ENCODE measurements at regions not wholly inside any gene's neighbourhood (a gene's known extent, or its start where the extent isn't known, plus 50 kb on each side); places are given as distances from the start of the nearest gene placed in this dataset.
"Not testable (repeated sequence)": the region's sequence is repeated elsewhere in the genome, so short reads cannot be mapped to it uniquely, and the experiment has no call there.

DNA sequence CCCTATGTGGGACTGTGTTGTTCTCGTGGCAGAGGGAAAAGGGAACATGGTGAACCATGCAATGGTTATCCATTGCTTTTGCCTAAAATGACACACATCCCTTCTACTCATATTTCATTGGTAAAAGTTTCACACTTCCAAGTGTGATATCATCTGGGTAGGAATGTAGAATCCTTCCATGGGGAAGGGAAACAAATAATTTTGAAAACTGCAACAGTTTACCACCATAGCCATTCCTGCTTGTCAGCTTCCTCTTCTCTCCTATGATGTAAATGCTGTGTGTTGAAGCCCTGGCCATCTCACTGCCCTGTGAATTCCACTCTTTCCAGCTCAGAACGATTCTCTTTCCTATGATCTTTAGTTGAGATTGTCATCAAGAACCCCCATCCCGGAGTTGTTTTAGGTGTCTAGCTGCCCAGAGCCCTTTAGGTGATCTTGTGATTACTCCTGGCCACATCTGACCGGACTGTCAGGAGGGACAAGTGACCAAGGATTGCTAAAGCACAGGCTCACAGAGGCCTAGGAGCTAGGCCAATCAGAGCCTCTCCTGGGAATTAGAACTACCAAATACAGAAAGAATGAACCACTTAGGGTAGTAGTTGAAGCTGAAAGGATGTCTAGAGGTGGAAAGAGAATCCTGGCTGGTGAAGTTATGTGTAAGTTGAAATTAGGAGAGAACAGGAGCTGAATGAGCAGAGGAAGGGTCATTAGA lies 84.6 kb downstream of the VCPKMT start:
- peaks cover 2 to 7% of the 10 kb centered on the region in 2 donors for H3K9me3 Mint-ChIP-seq
- DNase-seq: no peak
- peaks cover 26 to 38% of the 10 kb centered on the region in 2 donors for H3K36me3 Mint-ChIP-seq (ENCODE audit: insufficient read depth in 2 of 2)
- H3K4me3 Mint-ChIP-seq: no peak overlapping the region
- H3K27ac Mint-ChIP-seq: peak overlapping the region; percentile 2
- H3K4me1 Mint-ChIP-seq (ENCODE audit: low read depth): peaks cover 39% of the 10 kb centered on the region
- no peak for ATAC-seq (replicated peaks in 1 of 2)
- H3K27me3 Mint-ChIP-seq (ENCODE audit: low read depth): no peaks in the 10 kb centered on the region

DNA sequence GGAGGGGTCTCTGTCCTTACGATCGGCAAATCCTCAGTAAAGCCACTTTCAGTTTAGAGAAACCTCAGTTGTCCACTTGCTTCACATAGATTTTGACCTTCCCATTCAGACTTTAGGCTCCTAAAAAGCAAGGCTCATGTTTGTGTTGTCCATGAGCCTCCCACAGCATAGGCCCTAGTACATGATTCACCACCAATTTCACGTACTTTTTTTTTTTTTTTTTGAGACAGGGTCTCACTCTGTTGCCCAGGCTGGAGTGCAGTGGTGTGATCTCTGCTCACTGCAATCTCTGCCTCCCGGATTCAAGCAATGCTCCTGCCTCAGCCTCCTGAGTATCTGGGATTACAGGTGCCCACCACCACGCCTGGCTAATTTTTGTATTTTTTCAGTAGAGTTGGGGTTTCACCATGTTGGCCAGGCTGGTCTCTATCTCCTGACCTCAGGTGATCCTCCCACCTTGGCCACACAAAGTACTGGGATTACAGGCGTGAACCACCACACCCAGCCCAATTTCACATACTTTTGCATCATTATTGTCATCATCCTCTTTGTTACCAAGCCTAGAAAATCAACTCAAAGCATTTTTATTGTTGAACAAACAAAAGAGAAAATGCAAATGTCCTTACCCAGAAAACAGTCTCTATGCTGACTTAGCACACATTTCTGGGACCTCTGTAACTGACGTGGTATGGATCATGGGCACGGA lies 83.8 kb downstream of the VCPKMT start:
- not testable (repeated sequence) for H3K4me3 Mint-ChIP-seq; H3K9me3 Mint-ChIP-seq; H3K27me3 Mint-ChIP-seq (ENCODE audit: low read depth)
- peaks cover 45% of the 10 kb centered on the region for H3K4me1 Mint-ChIP-seq (ENCODE audit: low read depth)
- DNase-seq (peak; percentile 22 to 27), ATAC-seq (replicated peaks in 1 of 2) (peak; percentile 63)
- H3K27ac Mint-ChIP-seq: peak overlapping the region; percentile 40
- H3K36me3 Mint-ChIP-seq (ENCODE audit: insufficient read depth in 2 of 2): peaks cover 25 to 35% of the 10 kb centered on the region in 2 donors

DNA sequence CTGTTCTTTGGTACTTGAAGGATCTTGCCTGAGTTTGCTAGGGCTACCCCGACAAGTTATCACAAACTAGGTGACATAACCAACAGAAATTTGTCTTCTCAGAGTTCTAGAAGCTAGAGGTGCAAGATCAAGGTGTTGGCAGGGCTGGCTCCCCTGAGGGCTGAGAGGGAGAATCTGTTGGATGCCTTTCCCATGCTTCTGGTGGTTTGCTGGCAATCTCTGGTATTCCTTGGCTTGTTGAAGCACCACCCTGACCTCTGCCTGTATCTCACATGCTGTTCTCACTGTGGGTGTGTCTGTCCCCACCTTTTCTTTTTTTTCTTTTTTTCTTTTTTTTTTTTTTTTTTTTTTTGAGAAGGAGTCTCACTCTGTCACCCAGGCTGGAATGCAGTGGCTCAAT lies 81.2 kb downstream of the VCPKMT start:
- DNase-seq (no peak), ATAC-seq (replicated peaks in 1 of 2) (no peak)
- Mint-ChIP-seq H3K9me3 (peaks cover 4% of the 10 kb centered on the region in 2 donors), H3K27ac (no peak overlapping the region), H3K4me1 (ENCODE audit: low read depth) (peaks cover 70% of the 10 kb centered on the region), H3K4me3 (no peak overlapping the region), H3K36me3 (ENCODE audit: insufficient read depth in 2 of 2) (peaks cover 21 to 39% of the 10 kb centered on the region in 2 donors), H3K27me3 (ENCODE audit: low read depth) (no peaks in the 10 kb centered on the region)

DNA sequence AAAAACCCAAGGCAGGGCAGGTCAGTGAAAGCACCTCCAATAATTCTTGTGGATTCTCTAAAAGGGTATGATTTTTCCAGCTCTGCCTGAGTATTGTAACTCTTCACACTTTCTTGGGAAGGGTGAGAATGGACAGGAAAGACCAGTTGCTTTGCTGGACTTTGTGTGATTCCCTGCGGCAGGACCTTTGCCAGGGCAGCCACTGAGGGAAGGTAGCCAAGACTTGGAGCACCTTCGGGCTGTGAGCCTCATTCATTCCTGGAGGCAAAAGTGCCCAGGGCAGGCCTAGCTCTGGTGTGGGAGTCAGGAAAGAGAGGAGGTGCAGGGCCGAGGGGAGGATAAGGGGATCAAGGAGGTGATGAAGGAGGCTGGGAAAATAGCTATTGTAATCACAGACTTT lies 80.2 kb downstream of the VCPKMT start:
- Mint-ChIP-seq H3K27me3 (ENCODE audit: low read depth) (no peaks in the 10 kb centered on the region), H3K4me3 (no peak overlapping the region)

DNA sequence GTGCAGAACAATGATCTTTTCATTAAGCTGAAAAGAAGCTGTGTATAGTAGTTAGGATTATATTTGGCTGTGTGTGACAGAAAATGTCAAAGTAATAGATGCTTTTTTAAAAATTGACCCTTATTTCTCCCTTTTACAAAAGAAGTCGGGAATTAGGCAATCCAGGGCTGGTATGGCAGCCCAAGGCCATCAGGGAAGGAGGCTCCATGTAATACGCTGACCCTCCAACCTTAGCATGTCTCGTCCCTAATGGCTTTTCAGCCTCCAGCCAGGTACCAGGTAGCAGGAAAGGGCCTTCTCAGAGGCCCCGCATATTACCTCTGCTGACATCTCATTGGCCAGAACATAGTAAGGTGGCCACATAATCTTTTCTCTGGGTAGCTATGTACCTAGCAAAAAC lies 79.7 kb downstream of the VCPKMT start:
- peaks cover 0 to 2% of the 10 kb centered on the region in 2 donors for H3K9me3 Mint-ChIP-seq
- DNase-seq: no peak
- no peak overlapping the region for H3K4me3 Mint-ChIP-seq
- no peak for ATAC-seq (replicated peaks in 1 of 2)
- peaks cover 71% of the 10 kb centered on the region for H3K4me1 Mint-ChIP-seq (ENCODE audit: low read depth)
- peak overlapping the region; percentile 4 for H3K27ac Mint-ChIP-seq
- H3K36me3 Mint-ChIP-seq (ENCODE audit: insufficient read depth in 2 of 2): peaks cover 15 to 29% of the 10 kb centered on the region in 2 donors
- no peaks in the 10 kb centered on the region for H3K27me3 Mint-ChIP-seq (ENCODE audit: low read depth)

More for the DNA sequence above, 80.2 kb downstream of the VCPKMT start:
- DNase-seq: no peak
- H3K9me3 Mint-ChIP-seq: peaks cover 1 to 3% of the 10 kb centered on the region in 2 donors
- no peak for ATAC-seq (replicated peaks in 1 of 2)
- peak overlapping the region; percentile 4 for H3K27ac Mint-ChIP-seq
- H3K4me1 Mint-ChIP-seq (ENCODE audit: low read depth): peaks cover 71% of the 10 kb centered on the region
- peaks cover 16 to 33% of the 10 kb centered on the region in 2 donors for H3K36me3 Mint-ChIP-seq (ENCODE audit: insufficient read depth in 2 of 2)

DNA sequence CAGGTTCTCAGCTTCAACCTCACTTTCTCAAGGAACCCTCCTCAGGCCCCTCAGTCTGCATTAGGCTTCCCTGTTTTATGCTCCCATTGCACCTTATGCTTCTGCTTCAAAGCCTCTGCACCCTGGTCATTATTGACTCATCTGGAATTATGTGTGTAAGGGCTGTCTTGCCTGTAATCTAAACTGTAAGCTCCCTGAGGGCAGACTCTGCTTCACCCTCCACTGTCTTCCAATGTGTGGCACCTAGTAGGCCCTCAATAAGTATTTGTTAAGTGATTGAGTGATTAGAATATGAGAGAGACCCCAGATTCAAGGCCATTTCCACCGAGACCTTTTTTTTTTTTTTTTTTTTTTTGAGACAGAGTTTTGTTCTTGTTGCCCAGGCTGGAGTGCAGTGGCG lies 79.1 kb downstream of the VCPKMT start:
- peaks cover 71% of the 10 kb centered on the region for H3K4me1 Mint-ChIP-seq (ENCODE audit: low read depth)

DNA sequence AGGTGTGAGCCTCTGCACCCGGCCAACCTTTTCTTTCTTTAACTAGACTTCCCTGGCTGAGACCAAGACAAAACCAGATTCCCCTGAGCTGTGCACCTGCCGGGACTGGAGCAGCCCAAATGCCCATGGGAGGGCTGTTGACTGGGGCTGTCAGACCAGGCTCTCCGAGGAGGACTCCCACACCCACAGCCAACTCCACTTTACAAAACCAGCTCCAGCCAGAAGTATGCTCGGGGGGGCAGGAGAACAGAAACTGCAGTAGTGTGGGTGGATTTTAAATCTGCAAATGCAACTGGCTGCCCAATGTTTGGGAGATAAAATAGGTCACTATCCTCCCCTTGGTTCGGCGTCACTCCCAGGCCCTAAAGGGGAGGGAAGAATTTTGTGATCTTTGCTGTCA lies 78.5 kb downstream of the VCPKMT start:
- Mint-ChIP-seq H3K27me3 (ENCODE audit: low read depth) (no peaks in the 10 kb centered on the region), H3K27ac (peak overlapping the region; percentile 25), H3K4me1 (ENCODE audit: low read depth) (peaks cover 66% of the 10 kb centered on the region), H3K4me3 (peak overlapping the region; percentile 60 to 87), H3K36me3 (ENCODE audit: insufficient read depth in 2 of 2) (peaks cover 10 to 24% of the 10 kb centered on the region in 2 donors), H3K9me3 (peaks cover 0 to 2% of the 10 kb centered on the region in 2 donors)
- DNase-seq: no peak
- no peak for ATAC-seq (replicated peaks in 1 of 2)

More for the DNA sequence above, 79.1 kb downstream of the VCPKMT start:
- Mint-ChIP-seq H3K9me3 (peaks cover 0 to 2% of the 10 kb centered on the region in 2 donors), H3K36me3 (ENCODE audit: insufficient read depth in 2 of 2) (peaks cover 10 to 24% of the 10 kb centered on the region in 2 donors), H3K27ac (peak overlapping the region; percentile 71), H3K4me3 (peak overlapping the region in 1 of 2 donors; percentile 52), H3K27me3 (ENCODE audit: low read depth) (no peaks in the 10 kb centered on the region)
- ATAC-seq (replicated peaks in 1 of 2): no peak
- no peak for DNase-seq

DNA sequence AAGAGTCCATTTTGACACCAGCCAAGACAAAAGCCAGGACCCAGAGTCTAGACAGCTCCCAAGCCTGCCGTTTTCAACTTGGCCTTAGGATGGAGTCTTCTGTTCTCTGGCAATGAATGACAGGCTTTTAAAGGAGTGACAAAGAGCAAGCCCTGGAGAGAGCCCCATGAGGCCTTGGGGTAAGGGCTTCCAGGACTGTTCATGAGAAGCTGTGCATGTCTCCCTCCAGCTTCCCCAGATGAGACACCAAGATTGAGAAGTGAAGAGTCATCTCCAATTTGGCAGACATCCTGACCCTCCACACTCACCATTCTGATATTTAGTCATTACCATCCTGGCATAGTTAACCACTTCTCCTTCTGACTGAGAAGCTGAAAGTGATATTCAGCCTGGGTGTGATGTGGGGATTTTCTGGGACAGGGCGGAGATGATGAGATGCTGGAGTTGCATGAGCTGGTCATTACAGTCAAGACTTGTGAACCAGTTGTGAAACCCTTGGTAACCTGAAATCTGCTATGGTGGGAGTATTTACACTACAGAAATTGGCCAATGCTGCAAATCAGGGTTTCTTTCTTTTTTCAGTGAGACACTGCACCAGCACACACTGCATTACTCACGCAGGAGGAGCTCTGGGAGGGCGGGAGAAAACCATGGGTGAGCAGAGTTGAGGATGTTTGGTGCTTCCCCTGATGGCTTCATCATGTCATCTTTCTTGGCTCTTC lies 77.8 kb downstream of the VCPKMT start:
- ATAC-seq (replicated peaks in 1 of 2): peak; percentile 85
- no peaks in the 10 kb centered on the region for H3K27me3 Mint-ChIP-seq (ENCODE audit: low read depth)
- peaks cover 10 to 24% of the 10 kb centered on the region in 2 donors for H3K36me3 Mint-ChIP-seq (ENCODE audit: insufficient read depth in 2 of 2)
- H3K4me3 Mint-ChIP-seq: peak overlapping the region; percentile 86 to 87
- peaks cover 63% of the 10 kb centered on the region for H3K4me1 Mint-ChIP-seq (ENCODE audit: low read depth)
- peak overlapping the region; percentile 96 for H3K27ac Mint-ChIP-seq
- H3K9me3 Mint-ChIP-seq: peaks cover 0 to 2% of the 10 kb centered on the region in 2 donors
- DNase-seq: peak; percentile 80 to 87

DNA sequence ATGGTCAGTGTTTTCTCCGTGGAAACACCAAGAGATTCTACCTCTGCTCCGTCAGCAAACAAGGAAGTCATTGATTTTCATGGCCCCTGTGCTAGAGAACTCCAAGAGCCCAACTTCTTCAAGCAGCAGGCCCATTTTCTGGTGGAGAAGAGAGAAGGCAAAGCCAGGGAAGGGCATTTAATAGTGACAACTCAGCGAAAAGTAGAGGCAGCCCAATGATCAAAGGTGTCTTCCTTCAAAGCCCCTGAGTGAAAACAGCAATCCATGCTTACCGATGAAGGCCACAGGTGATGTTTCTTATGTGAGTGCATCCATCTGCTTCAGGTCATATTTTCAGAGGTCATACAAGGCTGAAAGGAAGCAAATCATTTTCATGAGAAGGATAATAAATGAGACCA lies 77.3 kb downstream of the VCPKMT start:
- Mint-ChIP-seq H3K27me3 (ENCODE audit: low read depth) (no peaks in the 10 kb centered on the region), H3K9me3 (peaks cover 0 to 2% of the 10 kb centered on the region in 2 donors), H3K4me3 (peak overlapping the region; percentile 86 to 87), H3K36me3 (ENCODE audit: insufficient read depth in 2 of 2) (peaks cover 10 to 21% of the 10 kb centered on the region in 2 donors), H3K4me1 (ENCODE audit: low read depth) (peaks cover 63% of the 10 kb centered on the region), H3K27ac (peak overlapping the region; percentile 96)
- peak in 1 of 2 donors; percentile 12 for DNase-seq
- no peak for ATAC-seq (replicated peaks in 1 of 2)

DNA sequence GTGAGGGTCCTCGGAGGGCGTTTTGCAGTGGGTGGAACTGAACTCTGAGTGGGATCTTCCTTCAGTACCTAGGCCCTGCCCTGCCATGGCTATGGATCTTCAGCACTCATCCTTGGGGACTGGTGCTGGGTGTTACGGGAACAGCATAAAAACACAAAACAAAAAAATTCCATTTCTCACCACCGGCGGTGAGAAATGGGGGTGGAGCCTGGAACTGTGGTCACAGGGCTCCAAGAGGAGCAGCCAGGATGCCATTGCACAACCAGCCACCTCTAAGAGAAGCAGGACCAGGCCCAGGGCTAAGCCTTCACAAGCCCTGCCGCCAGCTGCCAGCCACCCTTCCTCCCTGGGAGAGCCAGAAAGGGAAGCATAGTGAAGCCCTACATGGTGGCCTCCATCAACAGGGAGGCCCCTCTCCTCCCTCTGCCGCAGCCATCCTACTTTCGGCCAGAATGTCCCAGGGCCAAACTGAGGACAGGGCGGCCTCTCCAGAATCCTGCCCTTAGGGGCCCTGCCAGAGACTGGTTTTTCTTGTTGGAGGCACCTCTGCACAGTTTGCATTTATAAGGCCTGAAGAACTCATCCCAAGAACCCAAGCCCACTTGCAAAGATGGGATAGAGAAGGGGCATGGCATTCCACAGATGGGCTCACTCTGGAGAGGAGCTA lies 76.5 kb downstream of the VCPKMT start:
- DNase-seq (peak in 1 of 2 donors; percentile 25), ATAC-seq (replicated peaks in 1 of 2) (no peak)
- no peaks in the 10 kb centered on the region for H3K27me3 Mint-ChIP-seq (ENCODE audit: low read depth)
- peak overlapping the region; percentile 86 to 87 for H3K4me3 Mint-ChIP-seq
- peaks cover 69% of the 10 kb centered on the region for H3K4me1 Mint-ChIP-seq (ENCODE audit: low read depth)
- peak overlapping the region; percentile 99 for H3K27ac Mint-ChIP-seq
- H3K9me3 Mint-ChIP-seq: peaks cover 0 to 2% of the 10 kb centered on the region in 2 donors
- peaks cover 10 to 21% of the 10 kb centered on the region in 2 donors for H3K36me3 Mint-ChIP-seq (ENCODE audit: insufficient read depth in 2 of 2)

DNA sequence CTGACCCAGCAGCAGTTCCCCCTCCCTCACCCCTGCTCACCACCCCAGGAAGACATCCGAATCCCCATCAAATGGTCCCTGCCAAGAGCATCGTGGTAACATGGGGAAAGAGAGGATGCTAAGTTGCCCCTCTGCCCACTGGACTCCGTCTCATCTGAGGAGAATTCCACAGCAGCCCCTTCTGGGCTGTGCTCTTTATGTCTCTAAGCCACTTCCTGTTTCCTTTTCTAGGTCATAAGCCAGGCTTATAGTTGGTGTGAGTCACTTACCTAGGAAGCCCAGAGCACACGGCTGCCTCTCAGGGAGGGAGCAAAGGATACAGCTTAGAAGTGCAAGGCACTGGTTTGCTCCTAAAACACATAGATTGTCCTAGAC lies 76.0 kb downstream of the VCPKMT start:
- Mint-ChIP-seq H3K4me1 (ENCODE audit: low read depth) (peaks cover 74% of the 10 kb centered on the region), H3K27ac (peak overlapping the region; percentile 99), H3K27me3 (ENCODE audit: low read depth) (no peaks in the 10 kb centered on the region), H3K36me3 (ENCODE audit: insufficient read depth in 2 of 2) (peaks cover 13 to 24% of the 10 kb centered on the region in 2 donors), H3K9me3 (peaks cover 0 to 2% of the 10 kb centered on the region in 2 donors), H3K4me3 (peak overlapping the region; percentile 86 to 87)
- ATAC-seq (replicated peaks in 1 of 2) (peak; percentile 45 to 53), DNase-seq (peak; percentile 40 to 45)

DNA sequence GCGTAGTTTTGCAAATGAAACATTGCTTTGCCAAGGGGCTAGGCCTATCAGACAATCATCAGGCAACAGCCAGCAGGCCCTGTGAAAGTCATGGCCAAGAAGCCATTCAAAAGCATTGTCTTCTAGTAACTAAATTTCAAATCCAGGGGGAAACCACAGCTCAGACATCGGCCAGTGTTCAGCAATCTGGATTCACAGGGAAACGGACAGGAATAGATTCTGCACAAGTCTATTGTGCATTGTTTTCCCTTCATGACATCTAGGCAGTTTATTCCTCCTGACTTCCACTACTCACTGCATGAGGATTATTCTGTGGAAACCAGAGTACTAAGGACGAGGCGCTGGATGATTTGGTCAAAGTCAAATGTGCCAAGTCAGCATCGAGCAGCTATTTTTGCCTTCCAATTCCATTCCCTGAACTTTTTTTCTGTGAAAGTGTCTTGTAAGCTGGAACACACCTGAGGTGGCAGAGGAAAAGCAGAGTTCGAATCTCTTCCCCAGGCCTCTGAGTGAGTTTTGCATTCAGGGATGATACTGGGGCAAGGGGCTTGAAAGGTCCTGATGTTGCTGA lies 75.4 kb downstream of the VCPKMT start:
- ATAC-seq (replicated peaks in 1 of 2) (no peak), DNase-seq (no peak)
- Mint-ChIP-seq H3K4me1 (ENCODE audit: low read depth) (peaks cover 80% of the 10 kb centered on the region), H3K4me3 (peak overlapping the region; percentile 86 to 87), H3K27ac (peak overlapping the region; percentile 99), H3K9me3 (peaks cover 2 to 5% of the 10 kb centered on the region in 2 donors), H3K27me3 (ENCODE audit: low read depth) (no peaks in the 10 kb centered on the region), H3K36me3 (ENCODE audit: insufficient read depth in 2 of 2) (peaks cover 19 to 28% of the 10 kb centered on the region in 2 donors)

Measured in activated T-cell treated with anti-CD3 and anti-CD28 coated beads, Interleukin-2, amount 50 U/mL, for 72 hours (primary cell).